Colonic mucosa (tissue), 4 donors: ENCODE measurements at regions not wholly inside any gene's neighbourhood (a gene's known extent, or its start where the extent isn't known, plus 50 kb on each side); places are given as distances from the start of the nearest gene placed in this dataset.

Experiments used
- DNase-seq: peaks from one replicate; pipeline ENCODE4 v3.0.0-alpha.2; 2020
- H3K27ac ChIP-seq: fragments of 200-600 bp; one replicate; pipeline ENCODE4 v1.8.0; 2021
- H3K27me3 ChIP-seq: fragments of 200-600 bp; one replicate; pipeline ENCODE4 v1.8.0; 2021
- H3K36me3 ChIP-seq: fragments of 200-600 bp; one replicate; pipeline ENCODE4 v1.8.0; 2021
- H3K4me1 ChIP-seq: fragments of 200-600 bp; one replicate; pipeline ENCODE4 v1.8.0; 2021; ENCODE audit warnings: mild to moderate bottlenecking
- H3K4me3 ChIP-seq: fragments of 200-600 bp; one replicate; pipeline ENCODE4 v1.8.0; 2021
- H3K9ac ChIP-seq, 2 donors: one replicate each; pipeline ENCODE4 v1.7.0; 2013; ENCODE audit warnings: control low read depth in 2 of 2, low read depth in 2 of 2, low read length in 2 of 2
- H3K9me3 ChIP-seq: fragments of 200-600 bp; one replicate; pipeline ENCODE4 v1.8.0; 2021
- intact Hi-C: fragments of 100-400 bp; cut with DNase I; formaldehyde crosslinking; loops from one replicate; pipeline ENCODE4 v1.14.1; 2022
- TF ChIP-seq, protein P1 (sequence below): fragments of 200-600 bp; IDR thresholded peaks from one replicate; pipeline ENCODE4 v1.8.0; 2022; ENCODE audit warnings: antibody characterized with exemption, mild to moderate bottlenecking
- donor health status: healthy.
- donor health status: DM: no; HTN: no; CAD: no.
- donor health status: DM: no; HTN: no; CAD: no.

DNA sequence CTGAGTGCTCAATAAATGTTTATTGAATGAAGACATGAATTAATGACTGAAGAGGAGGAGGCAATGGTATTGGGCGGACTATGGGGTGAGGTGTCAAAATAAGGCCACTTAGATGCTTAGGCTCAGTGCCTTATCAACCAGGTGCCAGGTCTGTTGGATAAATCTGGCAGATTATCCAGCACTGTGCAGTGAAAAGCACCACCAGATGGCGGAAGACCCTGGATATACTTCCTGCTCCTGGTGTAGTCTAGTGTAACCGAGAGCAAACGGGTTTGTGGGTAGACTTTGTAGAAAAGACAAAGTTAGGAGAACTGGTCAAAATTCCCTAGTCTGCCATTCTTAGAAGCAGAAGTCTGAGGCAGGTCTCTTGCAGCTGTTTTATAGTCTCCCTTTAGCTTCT is 306.3 kb downstream of the ATP23 start:
- TF ChIP-seq, protein P1, sequence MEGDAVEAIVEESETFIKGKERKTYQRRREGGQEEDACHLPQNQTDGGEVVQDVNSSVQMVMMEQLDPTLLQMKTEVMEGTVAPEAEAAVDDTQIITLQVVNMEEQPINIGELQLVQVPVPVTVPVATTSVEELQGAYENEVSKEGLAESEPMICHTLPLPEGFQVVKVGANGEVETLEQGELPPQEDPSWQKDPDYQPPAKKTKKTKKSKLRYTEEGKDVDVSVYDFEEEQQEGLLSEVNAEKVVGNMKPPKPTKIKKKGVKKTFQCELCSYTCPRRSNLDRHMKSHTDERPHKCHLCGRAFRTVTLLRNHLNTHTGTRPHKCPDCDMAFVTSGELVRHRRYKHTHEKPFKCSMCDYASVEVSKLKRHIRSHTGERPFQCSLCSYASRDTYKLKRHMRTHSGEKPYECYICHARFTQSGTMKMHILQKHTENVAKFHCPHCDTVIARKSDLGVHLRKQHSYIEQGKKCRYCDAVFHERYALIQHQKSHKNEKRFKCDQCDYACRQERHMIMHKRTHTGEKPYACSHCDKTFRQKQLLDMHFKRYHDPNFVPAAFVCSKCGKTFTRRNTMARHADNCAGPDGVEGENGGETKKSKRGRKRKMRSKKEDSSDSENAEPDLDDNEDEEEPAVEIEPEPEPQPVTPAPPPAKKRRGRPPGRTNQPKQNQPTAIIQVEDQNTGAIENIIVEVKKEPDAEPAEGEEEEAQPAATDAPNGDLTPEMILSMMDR = no peak
- no peak overlapping the region for H3K9ac ChIP-seq
- H3K36me3 ChIP-seq = no peaks in the 10 kb centered on the region
- intact Hi-C loops = no loop called here
- H3K4me3 ChIP-seq = no peak overlapping the region
- no peaks in the 10 kb centered on the region for H3K4me1 ChIP-seq
- no peak for DNase-seq
- no peak overlapping the region for H3K27ac ChIP-seq
- H3K27me3 ChIP-seq = no peaks in the 10 kb centered on the region
- H3K9me3 ChIP-seq = no peaks in the 10 kb centered on the region

DNA sequence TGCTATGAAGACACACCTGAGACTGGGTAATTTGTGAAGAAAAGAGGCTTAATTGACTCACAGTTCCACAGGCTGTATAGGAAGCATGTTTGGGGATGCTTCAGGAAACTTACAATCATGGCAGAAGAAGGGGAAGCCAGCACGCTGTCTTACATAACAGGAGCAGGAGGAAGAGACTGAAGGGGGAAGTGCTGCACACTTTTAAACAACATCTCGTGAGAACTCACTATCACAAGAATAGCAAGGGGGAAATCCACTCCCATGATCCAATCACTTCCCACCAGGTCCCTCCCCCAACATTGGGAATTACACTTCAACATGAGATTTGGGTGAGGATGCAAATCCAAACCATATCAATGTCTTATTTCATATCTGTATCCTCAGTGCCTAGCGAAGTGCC is 307.2 kb downstream of the ATP23 start:
- no peak overlapping the region for H3K9ac ChIP-seq
- no peak overlapping the region for H3K27ac ChIP-seq
- intact Hi-C loops = no loop called here
- H3K9me3 ChIP-seq = no peaks in the 10 kb centered on the region
- TF ChIP-seq, protein P1 = no peak
- no peak for DNase-seq
- H3K4me3 ChIP-seq = no peak overlapping the region
- H3K27me3 ChIP-seq = no peaks in the 10 kb centered on the region
- no peaks in the 10 kb centered on the region for H3K4me1 ChIP-seq
- H3K36me3 ChIP-seq = no peaks in the 10 kb centered on the region

DNA sequence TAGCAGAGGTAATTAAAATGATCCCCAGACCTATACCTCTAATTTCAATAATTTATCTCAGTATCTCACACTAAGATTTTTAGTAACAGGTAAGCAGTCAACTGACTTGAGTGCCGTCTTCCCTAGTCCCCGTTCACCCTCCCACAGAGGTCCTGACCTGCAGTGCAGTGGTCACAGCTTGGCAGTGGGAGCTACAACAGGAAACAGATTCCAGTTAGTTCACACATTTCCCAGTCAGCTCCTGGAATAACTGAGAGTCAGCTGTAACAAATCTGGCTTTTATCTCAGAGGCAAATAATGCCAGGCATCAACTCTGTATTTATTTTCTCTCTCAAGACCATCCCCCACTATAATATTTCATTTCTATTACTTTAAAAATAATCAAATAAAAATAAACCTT is 308.2 kb downstream of the ATP23 start:
- Histone ChIP-seq H3K27ac (no peak overlapping the region), H3K27me3 (no peaks in the 10 kb centered on the region), H3K4me1 (no peaks in the 10 kb centered on the region), H3K4me3 (no peak overlapping the region), H3K9me3 (no peaks in the 10 kb centered on the region), H3K36me3 (no peaks in the 10 kb centered on the region), H3K9ac (no peak overlapping the region)
- intact Hi-C loops = no loop called here
- no peak for DNase-seq
- TF ChIP-seq, protein P1 = no peak

DNA sequence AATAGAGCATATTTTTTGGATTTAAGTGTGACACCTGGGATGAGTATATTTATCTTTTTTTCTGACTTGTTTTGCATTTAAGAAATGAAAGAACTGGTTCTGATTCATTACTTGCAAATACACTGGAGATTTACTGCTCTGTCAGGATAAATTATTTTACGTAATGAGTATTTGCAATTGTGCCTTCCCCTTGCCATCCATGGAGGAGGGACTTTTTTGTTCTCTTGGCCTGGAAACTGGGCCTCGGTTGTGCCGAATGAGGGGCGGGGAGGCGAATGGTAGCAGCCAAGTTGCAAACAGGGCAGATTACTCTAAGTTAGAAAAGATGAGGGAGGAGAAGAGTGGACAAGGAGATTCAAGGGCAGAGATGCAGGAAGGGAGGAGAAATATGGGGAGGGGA is 308.7 kb downstream of the ATP23 start:
- Histone ChIP-seq H3K27me3 (no peaks in the 10 kb centered on the region), H3K9ac (no peak overlapping the region), H3K27ac (no peak overlapping the region), H3K4me3 (no peak overlapping the region), H3K36me3 (no peaks in the 10 kb centered on the region), H3K4me1 (no peaks in the 10 kb centered on the region), H3K9me3 (no peaks in the 10 kb centered on the region)
- DNase-seq = no peak
- TF ChIP-seq, protein P1 = no peak
- intact Hi-C loops = no loop called here

DNA sequence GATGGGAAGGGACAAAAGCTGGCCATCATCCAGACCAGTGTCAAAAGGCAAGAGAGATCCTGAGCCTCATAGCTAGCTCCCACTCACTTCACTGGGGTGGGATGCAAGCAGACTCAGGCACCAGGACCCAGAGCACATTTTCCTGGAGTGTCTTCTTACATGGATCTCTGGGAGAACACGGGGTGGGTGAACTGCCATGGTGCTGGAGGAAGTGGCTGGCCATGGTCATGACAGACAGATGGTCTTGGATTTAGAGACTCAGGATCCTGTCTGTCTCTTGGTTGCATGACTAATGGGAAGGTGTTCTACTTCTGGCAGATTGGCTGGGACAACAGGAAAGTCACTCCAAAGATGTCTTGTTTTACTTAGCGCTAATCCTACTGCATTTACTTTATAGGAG is 311.5 kb downstream of the ATP23 start:
- Histone ChIP-seq H3K27ac (no peak overlapping the region), H3K9me3 (no peaks in the 10 kb centered on the region), H3K36me3 (no peaks in the 10 kb centered on the region), H3K27me3 (no peaks in the 10 kb centered on the region), H3K9ac (no peak overlapping the region), H3K4me1 (no peaks in the 10 kb centered on the region), H3K4me3 (no peak overlapping the region)
- intact Hi-C loops = no loop called here
- TF ChIP-seq, protein P1 = no peak
- no peak for DNase-seq

DNA sequence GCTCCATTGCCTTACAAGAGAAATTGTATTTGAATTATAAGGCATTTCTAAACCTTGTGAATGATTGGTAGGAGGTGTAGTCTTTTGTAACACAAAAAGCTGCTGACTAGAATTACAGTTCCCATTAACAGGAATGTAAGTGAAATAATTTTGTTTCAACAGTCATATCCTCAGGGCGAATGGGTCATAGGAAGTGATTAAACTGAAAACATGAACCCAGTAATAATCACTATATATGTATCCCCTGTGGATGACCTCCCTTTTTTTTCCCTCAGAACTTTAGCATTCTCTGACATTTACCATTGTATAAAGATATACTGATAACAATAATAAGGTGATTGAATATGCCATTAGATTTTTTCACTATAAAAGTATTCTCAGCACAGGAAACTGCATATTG is 312.3 kb downstream of the ATP23 start:
- H3K36me3 ChIP-seq = no peaks in the 10 kb centered on the region
- no peaks in the 10 kb centered on the region for H3K4me1 ChIP-seq
- no peak overlapping the region for H3K27ac ChIP-seq
- no peak overlapping the region for H3K9ac ChIP-seq
- intact Hi-C loops = no loop called here
- H3K9me3 ChIP-seq = no peaks in the 10 kb centered on the region
- no peaks in the 10 kb centered on the region for H3K27me3 ChIP-seq
- H3K4me3 ChIP-seq = no peak overlapping the region
- TF ChIP-seq, protein P1 = no peak
- no peak for DNase-seq
